HG02938 (cell line): ENCODE measurements at regions not wholly inside any gene's neighbourhood (a gene's known extent, or its start where the extent isn't known, plus 50 kb on each side); places are given as distances from the start of the nearest gene placed in this dataset.

Experiments used
- ATAC-seq: cut with Tn5 transposase; IDR thresholded peaks from one replicate; pipeline ENCODE4 v1.9.1; 2021; ENCODE audit warnings: mild to moderate bottlenecking, moderate library complexity; ENCODE audit not compliant: unreplicated experiment

GRCh38 chr15:58235961-58236360, 97.8 kb downstream of the AQP9 start:
- ATAC-seq: no peak

- ATAC-seq: no peak
Measured at GRCh38 chr15:58240191-58240932, 102.2 kb downstream of the AQP9 start.

- no peak for ATAC-seq
Measured at GRCh38 chr15:58241872-58242271, 103.7 kb downstream of the AQP9 start.

GRCh38 chr15:58243070-58243469, 104.9 kb downstream of the AQP9 start:
- ATAC-seq: no peak

GRCh38 chr15:58244536-58244935, 106.4 kb downstream of the AQP9 start:
- ATAC-seq: no peak

GRCh38 chr15:58246041-58246440, 107.9 kb downstream of the AQP9 start:
- no peak for ATAC-seq

- ATAC-seq: no peak
Measured at GRCh38 chr15:58247855-58248842, 110.0 kb downstream of the AQP9 start.

GRCh38 chr15:58249646-58250312, 111.6 kb downstream of the AQP9 start:
- ATAC-seq: no peak

GRCh38 chr15:58252586-58253323, 114.6 kb downstream of the AQP9 start:
- ATAC-seq: no peak

- ATAC-seq: no peak
Measured at GRCh38 chr15:58257776-58258325, 119.7 kb downstream of the AQP9 start.

GRCh38 chr15:58258501-58259292, 120.5 kb downstream of the AQP9 start:
- no peak for ATAC-seq

GRCh38 chr15:58260205-58260724, 122.1 kb downstream of the AQP9 start:
- ATAC-seq: no peak

GRCh38 chr15:58260725-58261267, 122.6 kb downstream of the AQP9 start:
- no peak for ATAC-seq

- ATAC-seq: no peak
Measured at GRCh38 chr15:58261368-58261767, 123.2 kb downstream of the AQP9 start.

GRCh38 chr15:58264053-58264971, 126.1 kb downstream of the AQP9 start:
- ATAC-seq: no peak

- no peak for ATAC-seq
Measured at GRCh38 chr15:58267051-58267450, 128.9 kb downstream of the AQP9 start.

- no peak for ATAC-seq
Measured at GRCh38 chr15:58268746-58269267, 130.6 kb downstream of the AQP9 start.
